Psoas muscle (tissue), 7 donors: ENCODE measurements at regions not wholly inside any gene's neighbourhood (a gene's known extent, or its start where the extent isn't known, plus 50 kb on each side); places are given as distances from the start of the nearest gene placed in this dataset.

Source experiments
- ATAC-seq, 4 donors: fragments of 200-7000 bp; cut with Tn5 transposase; one replicate each; pipeline ENCODE4 v1.9.1; 2020; ENCODE audit warnings: moderate library complexity in 3 of 4, mild to moderate bottlenecking in 2 of 4
- DNase-seq, 2 donors: peaks; one replicate each; pipeline ENCODE4 v3.0.0-alpha.2; 2020
- H3K27ac ChIP-seq: fragments of 200-600 bp; one replicate; pipeline ENCODE4 v1.8.0; 2022
- H3K27me3 ChIP-seq, 3 donors: fragments of 200-600 bp in 1 of 3; one replicate each; pipeline versions ENCODE4 v1.6.1 to v1.8.0; 2013 to 2022; ENCODE audit warnings: low read length in 2 of 3, mild to moderate bottlenecking in 2 of 3, moderate library complexity in 1 of 3; ENCODE audit not compliant: insufficient read depth in 3 of 3
- H3K36me3 ChIP-seq, 2 donors: fragments of 200-600 bp in 1 of 2; one replicate each; pipeline versions ENCODE4 v1.6.1 to v1.8.0; 2013 to 2022; ENCODE audit warnings: low read depth in 1 of 2, mild to moderate bottlenecking in 1 of 2, moderate library complexity in 1 of 2; ENCODE audit not compliant: insufficient read depth in 1 of 2
- H3K4me1 ChIP-seq: fragments of 200-600 bp; one replicate; pipeline ENCODE4 v1.8.0; 2022
- H3K4me3 ChIP-seq: fragments of 200-600 bp; one replicate; pipeline ENCODE4 v1.8.0; 2022; ENCODE audit warnings: mild to moderate bottlenecking
- H3K9me3 ChIP-seq: fragments of 200-600 bp; one replicate; pipeline ENCODE4 v1.8.0; 2022
- CTCF ChIP-seq: fragments of 200-600 bp; IDR thresholded peaks from one replicate; pipeline ENCODE4 v1.8.0; 2022; ENCODE audit warnings: antibody characterized with exemption
- WGBS, 3 donors: extraction: QIAGEN DNeasy Blood & Tissue Kit; methylation state at CpG; one replicate each; pipeline versions ENCODE4 v1.1.6 to v1.1.7; 2013; 5-methylcytosine and 5-hydroxymethylcytosine counted together
- intact Hi-C, 2 donors: fragments of 100-400 bp; cut with DNase I; formaldehyde crosslinking; loops; one replicate each; pipeline versions ENCODE4 v1.11.0 to v1.14.2; 2022
- donor health status: healthy with polysubstance abuse.
- donor health status: DM: no; HTN: no; CAD: no; lungs with moderate emphysema.
- donor health status: Bipolar disorder and iron deficiency.
- donor health status: healthy.
- donor health status: DM: yes; HTN: yes; CAD: no.
- donor health status: DM: no; HTN: no; CAD: no.
- donor health status: DM: yes; HTN: yes; CAD: no.

- no peak overlapping the region for H3K27ac ChIP-seq
- DNase-seq: no peak
- no peak overlapping the region for H3K4me3 ChIP-seq
- no peaks in the 10 kb centered on the region for H3K36me3 ChIP-seq
- H3K27me3 ChIP-seq: peaks cover 0 to 3% (median 0%) of the 10 kb centered on the region in 3 donors
- ATAC-seq: no peak
- H3K4me1 ChIP-seq: no peaks in the 10 kb centered on the region
- intact Hi-C loops: no loop called here
- no peak for TF ChIP-seq CTCF
- WGBS, 3 donors: 36 to 51% (median 49%) methylated on average over 4 of the region's 4 CpGs
- peaks cover 9% of the 10 kb centered on the region for H3K9me3 ChIP-seq
Measured at GRCh38 chr15:61447981-61448380, 218.9 kb upstream of the RORA start.

DNA sequence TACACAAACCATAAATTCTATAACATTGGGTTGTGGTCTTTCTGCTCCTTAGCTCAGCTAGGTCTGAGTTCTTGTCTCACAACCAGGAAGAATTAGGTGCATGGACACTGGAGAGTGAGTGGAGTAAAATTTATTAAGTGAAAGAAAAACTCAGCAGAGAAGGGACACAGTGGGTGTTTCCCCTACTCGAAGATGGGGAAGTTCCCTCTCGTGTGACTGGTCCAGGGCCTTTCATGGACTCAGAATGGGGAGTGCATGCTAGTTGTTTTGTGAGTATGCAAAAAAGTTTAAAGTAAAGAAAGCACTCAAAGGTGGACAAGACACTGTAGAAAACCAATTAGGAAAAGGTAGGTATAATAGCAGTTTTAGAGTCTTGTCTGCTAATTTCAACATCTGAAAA, 215.5 kb upstream of the RORA start:
- H3K4me3 ChIP-seq: no peak overlapping the region
- DNase-seq (no peak), ATAC-seq (no peak)
- H3K27me3 ChIP-seq: peaks cover 0 to 3% (median 0%) of the 10 kb centered on the region in 3 donors
- peaks cover 9% of the 10 kb centered on the region for H3K9me3 ChIP-seq
- TF ChIP-seq CTCF: no peak
- WGBS, 3 donors: 71 to 84% (median 73%) methylated on average over 2 of the region's 2 CpGs
- intact Hi-C loops: no loop called here
- no peaks in the 10 kb centered on the region for H3K36me3 ChIP-seq
- no peaks in the 10 kb centered on the region for H3K4me1 ChIP-seq
- no peak overlapping the region for H3K27ac ChIP-seq

GRCh38 chr15:61442821-61443220, 213.7 kb upstream of the RORA start:
- DNase-seq: no peak
- no peak for ATAC-seq

GRCh38 chr15:61441891-61442290, 212.8 kb upstream of the RORA start:
- DNase-seq (no peak), ATAC-seq (no peak)
- H3K9me3 ChIP-seq: peaks cover 9% of the 10 kb centered on the region
- H3K4me1 ChIP-seq: no peaks in the 10 kb centered on the region
- no peaks in the 10 kb centered on the region for H3K36me3 ChIP-seq
- H3K4me3 ChIP-seq: no peak overlapping the region
- intact Hi-C loops: no loop called here
- no peak for TF ChIP-seq CTCF
- no peak overlapping the region for H3K27ac ChIP-seq
- H3K27me3 ChIP-seq: peaks cover 0 to 3% (median 0%) of the 10 kb centered on the region in 3 donors

More at GRCh38 chr15:61442821-61443220, 213.7 kb upstream of the RORA start:
- no peaks in the 10 kb centered on the region for H3K4me1 ChIP-seq
- no peak for TF ChIP-seq CTCF
- H3K36me3 ChIP-seq: no peaks in the 10 kb centered on the region
- H3K27ac ChIP-seq: no peak overlapping the region
- H3K4me3 ChIP-seq: no peak overlapping the region
- H3K27me3 ChIP-seq: peaks cover 0 to 3% (median 0%) of the 10 kb centered on the region in 3 donors
- intact Hi-C loops: no loop called here
- WGBS, 3 donors: 91 to 99% (median 97%) methylated on average over 1 of the region's 1 CpG
- peaks cover 9% of the 10 kb centered on the region for H3K9me3 ChIP-seq

DNA sequence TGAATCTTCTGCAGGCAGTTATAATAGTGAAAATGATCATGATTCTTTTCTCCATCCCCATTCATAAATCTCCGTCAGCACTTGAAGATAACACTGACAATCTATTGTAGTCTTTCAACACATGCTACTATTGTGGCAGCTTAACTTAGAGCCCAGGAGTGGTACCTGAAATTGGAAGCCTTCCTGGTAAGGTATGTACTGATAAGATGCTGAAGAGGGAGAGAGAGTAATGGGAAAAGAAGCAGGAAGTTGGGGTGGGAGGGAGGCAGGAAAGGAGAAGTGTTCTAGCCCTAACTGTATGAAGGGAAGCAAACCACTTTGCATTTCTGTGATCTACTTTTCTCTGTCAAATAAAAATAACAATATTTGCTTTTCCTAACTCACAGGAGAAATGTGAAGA, 197.4 kb upstream of the RORA start:
- no peak overlapping the region for H3K27ac ChIP-seq
- no peaks in the 10 kb centered on the region for H3K9me3 ChIP-seq
- no peaks in the 10 kb centered on the region for H3K27me3 ChIP-seq
- H3K36me3 ChIP-seq: no peaks in the 10 kb centered on the region
- DNase-seq (no peak), ATAC-seq (no peak)
- intact Hi-C loops: no loop called here
- H3K4me1 ChIP-seq: no peaks in the 10 kb centered on the region
- no peak overlapping the region for H3K4me3 ChIP-seq
- 68 to 79% (median 72%) methylated on average over 1 of the region's 1 CpG for WGBS, 3 donors
- TF ChIP-seq CTCF: no peak
